HG03342 (cell line): ENCODE measurements at regions not wholly inside any gene's neighbourhood (a gene's known extent, or its start where the extent isn't known, plus 50 kb on each side); places are given as distances from the start of the nearest gene placed in this dataset.

Experiments used
- ATAC-seq: cut with Tn5 transposase; IDR thresholded peaks from one replicate; pipeline ENCODE4 v1.9.1; 2021; ENCODE audit warnings: mild to moderate bottlenecking, moderate library complexity; ENCODE audit not compliant: unreplicated experiment

GRCh38 chr15:99440551-99441443, 125.0 kb upstream of the MEF2A start:
- no peak for ATAC-seq

DNA sequence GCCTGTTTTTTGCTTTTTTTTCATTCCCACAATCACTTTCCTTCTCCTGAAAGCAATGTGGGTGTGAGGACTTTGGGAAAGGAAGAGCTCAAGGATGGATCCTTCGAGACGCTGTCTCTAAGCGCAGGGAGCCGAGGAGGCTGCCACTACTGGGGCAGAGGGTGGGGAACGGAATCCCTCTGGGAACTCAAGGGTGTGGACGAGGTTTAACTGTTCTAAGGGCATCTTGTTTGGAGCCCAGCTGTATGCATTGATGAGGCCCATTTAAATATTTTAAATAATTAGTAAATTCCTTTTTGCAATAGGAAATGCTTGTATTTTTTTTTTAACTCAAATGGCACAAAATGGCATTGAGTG, 124.4 kb upstream of the MEF2A start:
- no peak for ATAC-seq

DNA sequence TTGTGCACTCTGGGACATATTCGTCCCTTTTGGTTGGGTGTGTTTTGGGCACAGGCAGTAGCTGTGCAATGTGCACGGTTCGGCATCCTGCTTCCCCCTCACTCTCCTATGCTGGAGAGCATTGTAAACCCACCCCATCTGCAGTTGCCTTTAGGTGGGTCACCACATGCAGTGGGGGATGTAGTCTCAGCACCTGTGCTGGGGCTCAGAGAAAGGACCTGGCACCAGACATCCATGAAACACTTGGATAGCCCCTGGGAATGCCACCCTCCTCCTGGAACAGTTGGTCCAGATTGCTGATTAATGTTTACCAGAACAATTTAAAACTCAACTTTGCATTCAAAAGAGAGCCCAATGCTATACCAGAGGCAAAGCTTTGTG, 123.9 kb upstream of the MEF2A start:
- no peak for ATAC-seq

- ATAC-seq, result no peak
These were observed 123.4 kb upstream of the MEF2A start for GRCh38 chr15:99442252-99442897.

DNA sequence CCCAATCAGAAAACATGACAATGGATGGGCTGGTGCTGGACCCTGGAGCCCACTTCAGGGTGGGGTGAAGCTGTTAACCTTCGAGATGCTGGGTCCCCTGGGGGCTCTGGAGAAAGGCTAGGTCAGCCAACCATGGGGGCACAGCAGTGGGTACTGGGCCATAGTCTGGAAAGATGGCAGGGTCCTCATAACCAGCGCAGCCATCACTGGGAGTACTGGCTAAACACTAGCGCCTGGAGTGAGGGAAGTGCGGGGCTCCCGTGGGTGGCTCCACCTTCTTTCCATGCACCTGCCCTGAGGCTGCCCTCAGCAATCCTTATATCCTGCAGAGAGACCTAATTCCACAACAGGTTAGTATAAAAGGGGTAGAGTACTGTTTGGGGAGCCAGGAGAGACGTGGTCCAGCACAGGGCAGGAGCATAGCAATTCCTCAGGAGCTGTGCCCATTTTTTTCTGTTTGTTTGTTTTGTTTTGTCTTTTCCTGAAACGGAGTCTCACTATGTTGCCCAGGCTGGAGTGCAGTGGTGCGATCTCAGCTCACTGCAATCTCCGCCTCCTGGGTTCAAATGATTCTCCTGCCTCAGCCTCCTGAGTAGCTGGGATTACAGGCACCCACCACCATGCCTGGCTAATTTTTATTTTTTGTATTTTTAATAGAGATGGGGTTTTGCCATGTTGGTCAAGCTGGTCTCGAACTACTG, 122.6 kb upstream of the MEF2A start:
- no peak for ATAC-seq

DNA sequence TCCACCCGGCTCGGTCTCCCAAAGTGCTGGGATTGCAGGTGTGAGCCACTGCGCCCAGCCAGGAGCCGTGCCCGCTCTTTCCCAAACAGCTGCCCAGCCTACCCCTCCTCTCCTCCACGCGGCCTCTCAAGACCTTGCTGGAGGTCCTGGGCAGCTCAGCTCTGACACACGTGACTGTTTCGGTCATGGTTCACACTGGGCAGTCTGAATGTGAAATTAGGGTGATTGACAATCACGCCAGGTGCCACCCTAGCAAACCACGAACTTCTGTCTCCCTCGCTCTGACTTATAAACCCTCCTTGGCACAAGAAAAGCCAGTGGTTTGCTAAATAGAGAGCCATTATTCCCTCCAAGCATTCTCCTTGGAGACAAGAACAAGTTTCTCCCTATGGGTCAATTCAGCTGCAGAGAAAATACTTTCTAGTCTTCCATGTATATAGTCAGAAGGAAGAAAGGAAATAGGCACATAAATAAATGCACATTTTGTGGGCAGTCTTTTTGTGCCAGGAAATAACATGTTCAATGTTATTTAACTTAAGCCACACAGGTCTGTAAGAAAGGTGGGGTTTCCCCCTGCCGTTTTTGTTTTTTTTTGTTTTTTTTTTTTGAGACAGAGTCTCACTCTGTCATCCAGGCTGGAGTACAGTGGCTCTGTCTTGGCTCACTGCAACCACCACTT, 121.9 kb upstream of the MEF2A start:
- no peak for ATAC-seq

DNA sequence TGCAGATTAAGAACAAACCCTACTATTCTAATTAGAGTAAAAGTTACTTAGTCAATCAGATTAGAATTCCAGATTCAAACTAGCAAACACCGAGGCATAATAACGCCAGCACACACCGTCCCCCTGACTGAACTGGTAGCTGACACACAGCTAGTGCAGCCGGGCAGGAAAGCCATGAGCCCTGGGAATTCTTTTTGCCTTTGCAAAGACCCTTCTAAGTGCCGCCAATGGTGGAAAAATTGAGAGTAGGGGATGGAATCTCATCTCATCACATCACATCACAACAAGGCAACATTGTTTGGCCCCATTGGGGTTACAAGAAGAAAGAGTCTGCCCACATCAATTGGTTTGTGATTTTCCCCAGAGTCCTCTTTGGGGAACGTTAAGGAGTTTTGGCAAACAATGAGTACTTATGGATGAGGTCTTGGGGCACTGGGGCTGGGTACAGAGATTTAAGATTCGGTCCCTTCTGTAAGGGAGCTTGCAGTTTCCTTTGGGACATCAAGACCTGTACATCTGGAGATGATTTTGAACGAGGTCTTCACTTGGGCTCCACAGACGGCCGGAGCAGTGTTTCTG, 120.4 kb upstream of the MEF2A start:
- no peak for ATAC-seq

- ATAC-seq, result no peak
These were observed 119.0 kb upstream of the MEF2A start for GRCh38 chr15:99446565-99447496.

- ATAC-seq, result no peak
These were observed 118.0 kb upstream of the MEF2A start for GRCh38 chr15:99447497-99448371.

- ATAC-seq, result no peak
These were observed 116.3 kb upstream of the MEF2A start for GRCh38 chr15:99449514-99449913.

- ATAC-seq, result peak; percentile 41
These were observed 114.9 kb upstream of the MEF2A start for GRCh38 chr15:99450896-99451358.

DNA sequence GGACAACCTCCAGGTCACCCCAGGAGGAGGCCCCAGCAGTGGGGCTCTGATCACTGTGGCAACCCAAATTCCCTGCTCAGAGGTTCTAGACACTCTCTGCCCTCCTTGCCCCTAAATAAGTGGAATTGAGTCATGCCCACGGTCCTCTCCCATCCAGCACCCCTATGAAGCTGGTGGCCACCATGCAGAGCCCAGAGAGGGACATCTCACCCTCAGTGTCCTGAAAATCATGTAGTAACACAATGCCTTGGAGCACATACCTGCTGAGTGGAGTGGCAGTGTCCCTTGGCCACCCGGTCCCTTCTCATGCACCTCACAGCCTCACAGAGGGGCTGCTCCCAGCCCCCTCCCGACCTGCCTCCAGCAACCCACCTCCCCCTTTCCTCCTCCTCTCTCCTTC, 114.3 kb upstream of the MEF2A start:
- ATAC-seq, result no peak

DNA sequence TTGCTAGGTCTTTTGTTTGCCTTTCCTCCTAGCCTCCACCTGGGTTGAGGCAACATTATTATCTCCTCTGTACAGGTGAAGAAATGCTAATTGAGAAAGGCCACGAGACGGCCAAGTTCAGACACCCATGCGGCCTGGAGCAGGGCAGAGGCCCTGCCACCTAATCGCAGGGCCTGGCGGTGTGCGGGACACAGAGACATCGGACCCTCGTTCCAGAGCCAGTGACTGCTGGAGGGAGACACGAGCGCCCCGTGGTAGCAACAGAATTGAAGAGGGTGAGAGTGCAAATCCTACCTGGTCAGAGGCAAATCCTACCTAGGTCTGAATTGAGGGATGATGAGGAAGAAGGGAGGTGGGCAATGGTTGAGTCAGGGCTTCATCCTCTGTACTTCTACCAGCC, 113.8 kb upstream of the MEF2A start:
- no peak for ATAC-seq

DNA sequence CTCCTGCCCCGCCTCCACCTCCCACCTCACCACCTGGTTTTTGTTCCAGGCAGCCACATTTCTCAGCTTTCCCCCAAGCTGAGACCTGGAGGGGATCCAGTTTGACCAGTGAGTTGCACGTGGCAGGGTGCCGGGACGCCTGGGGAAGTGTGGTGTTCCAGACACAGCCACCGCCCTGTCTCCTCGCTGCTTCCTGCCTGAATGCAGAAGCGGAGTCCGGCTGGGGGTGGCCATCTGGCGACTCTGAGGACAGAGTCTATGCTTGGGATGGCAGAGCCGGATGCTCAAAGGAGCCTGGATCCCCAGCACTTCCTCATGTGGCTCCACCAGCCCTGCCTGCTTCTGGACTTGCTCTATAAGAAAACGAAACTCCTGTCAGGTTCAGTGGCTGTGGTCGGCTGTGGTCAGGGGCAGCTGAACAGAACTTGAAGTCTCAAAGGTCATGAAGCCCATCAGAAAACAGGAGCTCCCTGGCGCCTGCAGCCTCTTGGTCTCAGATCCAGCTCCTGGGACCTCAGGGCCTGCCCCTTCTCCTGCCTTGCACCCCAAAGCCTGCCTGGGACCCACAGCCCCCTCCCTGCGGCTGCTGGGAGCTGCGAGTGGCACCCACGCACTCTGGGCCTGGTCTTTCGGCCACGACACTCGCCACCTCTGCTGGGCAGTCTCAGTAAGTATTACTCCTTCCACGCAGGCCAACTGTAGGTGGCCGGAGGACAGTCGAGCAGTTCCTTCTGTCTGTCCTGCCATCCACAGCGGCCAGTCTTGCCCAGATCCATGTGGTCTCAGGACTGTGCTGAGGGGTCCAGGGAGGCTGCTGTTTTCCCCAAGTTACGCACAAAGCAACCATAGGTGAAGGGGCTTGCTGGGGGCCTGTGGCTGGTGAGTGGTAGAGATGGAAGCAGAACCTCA, 112.8 kb upstream of the MEF2A start:
- peak; percentile 81 for ATAC-seq

DNA sequence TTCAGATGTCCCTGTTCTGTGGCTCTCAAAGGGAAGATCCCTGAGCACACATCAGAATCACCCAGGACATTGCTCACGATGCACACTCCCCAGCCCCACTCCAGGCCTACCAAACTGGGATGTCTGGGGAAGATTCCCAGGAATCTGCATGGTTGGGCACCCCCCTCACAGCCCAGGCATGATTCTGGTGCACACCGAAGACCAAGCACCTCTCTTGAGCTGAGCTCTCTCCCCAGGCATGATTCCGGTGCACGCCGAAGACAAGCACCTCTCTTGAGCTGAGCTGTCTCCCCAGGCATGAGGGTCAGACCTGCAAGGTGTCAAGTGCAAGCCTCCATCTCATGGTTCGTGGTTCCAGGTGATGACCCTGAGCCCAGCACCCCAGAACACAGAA, 112.2 kb upstream of the MEF2A start:
- ATAC-seq, result no peak

DNA sequence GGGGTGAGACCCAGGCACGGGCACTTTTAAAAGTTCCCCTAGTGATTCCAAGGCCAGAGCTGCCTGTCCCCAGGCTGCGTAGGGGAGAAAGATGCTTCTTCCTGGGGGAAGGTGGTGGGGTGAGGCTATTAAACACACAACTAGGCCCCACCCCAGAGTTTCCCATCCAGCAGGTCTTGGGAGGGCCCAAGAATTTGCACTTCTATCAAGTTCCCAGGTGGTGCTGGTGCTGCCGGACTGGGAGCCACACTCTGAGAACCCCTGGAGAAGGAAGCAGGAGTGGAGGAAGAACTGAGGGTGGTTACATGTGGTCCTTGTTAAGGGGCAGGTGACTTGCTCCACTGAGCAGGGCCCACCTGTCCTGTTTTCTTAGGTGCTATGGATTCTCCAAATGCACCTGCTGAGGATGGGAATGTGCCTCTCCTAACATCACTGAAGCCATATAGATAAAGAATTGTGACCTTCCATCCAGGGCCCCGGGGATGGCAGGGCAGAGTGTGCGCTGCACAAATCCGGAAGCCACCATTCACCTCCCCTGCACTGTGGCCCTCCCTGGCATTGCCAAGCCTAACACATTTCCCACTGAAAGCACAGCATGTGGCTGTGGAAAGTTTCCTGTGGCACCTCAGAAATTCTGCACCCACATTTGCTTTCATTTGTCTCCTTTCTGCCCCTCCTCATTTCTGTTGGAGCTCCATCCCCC, 111.5 kb upstream of the MEF2A start:
- ATAC-seq, result no peak
